ENCODE measurements at regions not wholly inside any gene's neighbourhood (a gene's known extent, or its start where the extent isn't known, plus 50 kb on each side); places are given as distances from the start of the nearest gene placed in this dataset.

DNA sequence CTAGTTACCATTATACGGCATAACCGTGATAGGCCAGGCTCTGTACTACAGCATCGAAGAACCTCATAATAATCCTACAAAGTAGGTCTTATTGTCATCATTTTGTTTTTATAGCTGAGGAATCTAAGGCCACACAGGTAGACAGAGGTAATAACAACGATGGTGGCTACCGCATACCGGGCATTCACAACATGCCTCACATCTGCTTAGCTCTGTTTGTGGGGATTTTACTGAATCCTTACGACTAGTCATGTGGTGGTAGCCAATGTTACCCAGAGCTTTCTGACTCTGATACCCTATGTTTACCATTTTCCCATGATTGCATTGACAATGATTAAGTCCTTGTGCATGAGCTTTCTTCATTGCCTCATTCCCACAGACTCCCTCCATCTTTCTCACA, 269.4 kb downstream of the TCF7L2 start:
- Mint-ChIP-seq H3K27ac (no peak overlapping the region), H3K9me3 (no peaks in the 10 kb centered on the region), H3K4me3 (no peak overlapping the region), H3K27me3 (peaks cover 14 to 15% of the 10 kb centered on the region in 2 donors), H3K4me1 (no peaks in the 10 kb centered on the region), H3K36me3 (peaks cover 0 to 14% (median 0%) of the 10 kb centered on the region in 3 donors)
- no peak for DNase-seq
- Histone ChIP-seq H3K9me3 (ENCODE audit: low read length) (no peaks in the 10 kb centered on the region), H3K27ac (ENCODE audit: low read depth, low read length) (no peak overlapping the region), H3K27me3 (ENCODE audit: insufficient read depth, low read length, poor library complexity, severe bottlenecking) (peaks cover 3% of the 10 kb centered on the region), H3K4me3 (ENCODE audit: low read length) (no peak overlapping the region), H3K4me1 (ENCODE audit: insufficient read depth, low read length) (no peaks in the 10 kb centered on the region), H3K36me3 (ENCODE audit: insufficient read depth, low read length) (no peaks in the 10 kb centered on the region)
- ChIA-PET POLR2A (no interaction called here), CTCF (no interaction called here)

DNA sequence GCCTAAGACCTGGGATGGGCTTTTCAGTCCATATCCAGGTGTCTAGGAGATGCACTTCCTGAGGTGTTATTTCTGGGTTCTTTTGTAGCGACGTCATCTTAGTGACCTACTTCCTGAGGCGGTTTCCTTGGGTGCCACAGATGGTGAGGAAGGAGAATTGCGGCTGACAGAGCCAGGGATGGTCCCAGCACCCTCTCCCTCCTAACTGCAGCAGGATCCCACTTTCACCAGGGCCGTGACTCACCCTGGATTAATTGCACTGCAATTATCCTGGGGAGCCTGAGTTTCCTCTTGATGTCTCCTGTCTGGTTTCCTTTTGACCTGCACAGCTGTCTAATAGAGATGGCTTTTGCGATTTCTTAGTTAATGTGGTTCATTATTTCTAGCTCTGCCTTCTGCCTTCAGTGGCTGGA, 271.7 kb downstream of the TCF7L2 start:
- ChIA-PET CTCF (no interaction called here), POLR2A (no interaction called here)
- Histone ChIP-seq H3K9me3 (ENCODE audit: low read length) (no peaks in the 10 kb centered on the region), H3K27me3 (ENCODE audit: insufficient read depth, low read length, poor library complexity, severe bottlenecking) (peaks cover 3% of the 10 kb centered on the region), H3K4me3 (ENCODE audit: low read length) (no peak overlapping the region), H3K27ac (ENCODE audit: low read depth, low read length) (no peak overlapping the region), H3K36me3 (ENCODE audit: insufficient read depth, low read length) (no peaks in the 10 kb centered on the region), H3K4me1 (ENCODE audit: insufficient read depth, low read length) (no peaks in the 10 kb centered on the region)
- H3K4me3 Mint-ChIP-seq = peak overlapping the region in 1 of 7 donors; percentile 1
- H3K4me1 Mint-ChIP-seq = peaks cover 8 to 17% (median 14%) of the 10 kb centered on the region in 3 donors
- peaks cover 0 to 14% (median 0%) of the 10 kb centered on the region in 3 donors for H3K36me3 Mint-ChIP-seq
- peaks cover 14 to 23% of the 10 kb centered on the region in 2 donors for H3K27me3 Mint-ChIP-seq
- no peak for DNase-seq
- H3K27ac Mint-ChIP-seq = peak overlapping the region in 1 of 8 donors; percentile 23
- no peaks in the 10 kb centered on the region for H3K9me3 Mint-ChIP-seq

GRCh38 chr10:113222207-113222606, 272.2 kb downstream of the TCF7L2 start:
- Histone ChIP-seq H3K9me3 (ENCODE audit: low read length) (no peaks in the 10 kb centered on the region), H3K27me3 (ENCODE audit: insufficient read depth, low read length, poor library complexity, severe bottlenecking) (peaks cover 3% of the 10 kb centered on the region), H3K27ac (ENCODE audit: low read depth, low read length) (no peak overlapping the region), H3K4me1 (ENCODE audit: insufficient read depth, low read length) (no peaks in the 10 kb centered on the region), H3K4me3 (ENCODE audit: low read length) (no peak overlapping the region), H3K36me3 (ENCODE audit: insufficient read depth, low read length) (no peaks in the 10 kb centered on the region)
- Mint-ChIP-seq H3K36me3 (peaks cover 0 to 14% (median 0%) of the 10 kb centered on the region in 3 donors), H3K9me3 (no peaks in the 10 kb centered on the region), H3K27me3 (peaks cover 14 to 23% of the 10 kb centered on the region in 2 donors), H3K4me3 (peak overlapping the region in 1 of 7 donors; percentile 1), H3K4me1 (peaks cover 11 to 20% (median 17%) of the 10 kb centered on the region in 3 donors), H3K27ac (peak overlapping the region in 1 of 8 donors; percentile 23)
- ChIA-PET CTCF (no interaction called here), POLR2A (no interaction called here)
- DNase-seq = no peak

DNA sequence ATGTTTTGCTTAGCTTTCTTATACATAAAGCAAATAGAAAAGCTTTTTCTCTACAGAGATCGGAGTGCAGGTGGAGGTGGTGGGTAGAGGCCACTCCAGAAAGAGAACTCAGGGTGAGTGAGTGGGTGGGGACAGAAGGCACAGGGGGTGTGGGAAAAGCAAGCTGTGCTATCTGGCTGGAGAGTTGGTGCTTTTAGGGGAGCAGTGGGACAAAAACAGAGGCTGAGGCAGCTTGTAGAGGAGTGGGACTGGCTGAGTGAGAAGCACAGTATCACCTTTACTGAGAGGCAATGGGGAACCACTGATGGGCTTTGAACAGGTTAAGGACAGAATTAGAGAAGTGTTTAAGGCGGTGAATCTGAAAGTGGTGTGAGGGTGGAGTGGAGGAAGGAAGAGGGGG, 275.3 kb downstream of the TCF7L2 start:
- ChIA-PET POLR2A (no interaction called here), CTCF (no interaction called here)
- Mint-ChIP-seq H3K9me3 (no peaks in the 10 kb centered on the region), H3K27me3 (peaks cover 23 to 24% of the 10 kb centered on the region in 2 donors), H3K4me1 (peaks cover 11 to 21% (median 20%) of the 10 kb centered on the region in 3 donors), H3K27ac (peak overlapping the region in 1 of 8 donors; percentile 4), H3K36me3 (peaks cover 0 to 7% (median 0%) of the 10 kb centered on the region in 3 donors), H3K4me3 (no peak overlapping the region)
- Histone ChIP-seq H3K4me1 (ENCODE audit: insufficient read depth, low read length) (no peaks in the 10 kb centered on the region), H3K4me3 (ENCODE audit: low read length) (no peak overlapping the region), H3K27ac (ENCODE audit: low read depth, low read length) (no peak overlapping the region), H3K27me3 (ENCODE audit: insufficient read depth, low read length, poor library complexity, severe bottlenecking) (peaks cover 3% of the 10 kb centered on the region), H3K36me3 (ENCODE audit: insufficient read depth, low read length) (no peaks in the 10 kb centered on the region), H3K9me3 (ENCODE audit: low read length) (no peaks in the 10 kb centered on the region)
- no peak for DNase-seq

DNA sequence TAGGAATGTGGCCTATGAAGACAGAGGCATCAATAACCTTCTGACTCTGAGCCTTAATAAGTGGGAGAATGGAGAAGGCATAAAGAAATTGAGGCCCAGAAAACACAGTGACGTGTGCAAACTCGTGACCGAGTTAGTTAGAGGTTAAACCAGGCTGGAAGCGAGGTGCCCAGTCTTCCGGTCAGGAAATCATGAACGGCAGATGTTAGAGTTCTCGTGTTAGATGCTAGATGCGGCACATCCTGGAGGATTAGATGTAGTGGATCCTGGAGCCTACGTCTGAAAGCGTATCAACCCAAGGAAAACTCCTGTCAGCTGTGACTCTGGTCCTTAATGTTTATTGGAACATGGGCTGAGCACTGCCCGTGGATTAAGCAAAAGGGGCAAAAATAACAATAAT, 275.9 kb downstream of the TCF7L2 start:
- no peak for DNase-seq
- Histone ChIP-seq H3K27me3 (ENCODE audit: insufficient read depth, low read length, poor library complexity, severe bottlenecking) (peaks cover 3% of the 10 kb centered on the region), H3K36me3 (ENCODE audit: insufficient read depth, low read length) (no peaks in the 10 kb centered on the region), H3K27ac (ENCODE audit: low read depth, low read length) (no peak overlapping the region), H3K9me3 (ENCODE audit: low read length) (no peaks in the 10 kb centered on the region), H3K4me3 (ENCODE audit: low read length) (no peak overlapping the region), H3K4me1 (ENCODE audit: insufficient read depth, low read length) (no peaks in the 10 kb centered on the region)
- H3K27me3 Mint-ChIP-seq = peaks cover 23 to 24% of the 10 kb centered on the region in 2 donors
- no peak overlapping the region for H3K27ac Mint-ChIP-seq
- ChIA-PET POLR2A (no interaction called here), CTCF (no interaction called here)
- H3K36me3 Mint-ChIP-seq = peaks cover 0 to 7% (median 0%) of the 10 kb centered on the region in 3 donors
- H3K9me3 Mint-ChIP-seq = no peaks in the 10 kb centered on the region
- no peak overlapping the region for H3K4me3 Mint-ChIP-seq
- H3K4me1 Mint-ChIP-seq = peaks cover 11 to 21% (median 20%) of the 10 kb centered on the region in 3 donors

DNA sequence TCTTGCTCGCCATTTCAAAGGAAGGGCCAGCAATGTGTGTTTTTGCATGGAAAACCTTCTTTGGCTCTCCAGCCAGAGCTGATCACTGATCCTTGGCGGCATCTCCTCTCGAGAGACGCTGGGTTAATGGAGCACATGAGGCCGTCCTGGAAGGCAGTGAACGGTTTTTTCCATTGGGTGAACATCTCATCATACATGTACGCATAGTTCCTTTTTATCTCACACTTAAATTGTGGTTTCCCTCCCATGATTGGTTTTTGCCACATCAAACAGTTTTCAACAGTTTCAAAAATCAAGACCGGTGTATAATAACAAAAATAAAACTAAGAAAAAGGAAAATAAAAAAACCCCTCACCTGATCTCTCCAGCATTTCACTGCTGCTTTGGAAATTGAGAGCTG, 276.4 kb downstream of the TCF7L2 start:
- Mint-ChIP-seq H3K27ac (peak overlapping the region in 2 of 8 donors; percentile 5 to 22), H3K4me1 (peaks cover 11 to 21% (median 20%) of the 10 kb centered on the region in 3 donors), H3K27me3 (peaks cover 22 to 24% of the 10 kb centered on the region in 2 donors), H3K4me3 (peak overlapping the region in 2 of 7 donors; percentile 12 to 25), H3K9me3 (no peaks in the 10 kb centered on the region), H3K36me3 (peaks cover 0 to 7% (median 0%) of the 10 kb centered on the region in 3 donors)
- Histone ChIP-seq H3K4me1 (ENCODE audit: insufficient read depth, low read length) (no peaks in the 10 kb centered on the region), H3K27ac (ENCODE audit: low read depth, low read length) (no peak overlapping the region), H3K36me3 (ENCODE audit: insufficient read depth, low read length) (no peaks in the 10 kb centered on the region), H3K4me3 (ENCODE audit: low read length) (no peak overlapping the region), H3K9me3 (ENCODE audit: low read length) (no peaks in the 10 kb centered on the region), H3K27me3 (ENCODE audit: insufficient read depth, low read length, poor library complexity, severe bottlenecking) (peaks cover 3% of the 10 kb centered on the region)
- peak in 1 of 5 donors; percentile 26 for DNase-seq
- ChIA-PET CTCF (no interaction called here), POLR2A (no interaction called here)

- Mint-ChIP-seq H3K4me1 (peaks cover 11 to 21% (median 20%) of the 10 kb centered on the region in 3 donors), H3K4me3 (no peak overlapping the region), H3K36me3 (peaks cover 0 to 7% (median 0%) of the 10 kb centered on the region in 3 donors), H3K9me3 (no peaks in the 10 kb centered on the region), H3K27me3 (peaks cover 19 to 24% of the 10 kb centered on the region in 2 donors), H3K27ac (peak overlapping the region in 1 of 8 donors; percentile 22)
- ChIA-PET POLR2A (no interaction called here), CTCF (no interaction called here)
- Histone ChIP-seq H3K4me3 (ENCODE audit: low read length) (no peak overlapping the region), H3K9me3 (ENCODE audit: low read length) (no peaks in the 10 kb centered on the region), H3K36me3 (ENCODE audit: insufficient read depth, low read length) (no peaks in the 10 kb centered on the region), H3K27me3 (ENCODE audit: insufficient read depth, low read length, poor library complexity, severe bottlenecking) (peaks cover 3% of the 10 kb centered on the region), H3K4me1 (ENCODE audit: insufficient read depth, low read length) (no peaks in the 10 kb centered on the region), H3K27ac (ENCODE audit: low read depth, low read length) (no peak overlapping the region)
- no peak for DNase-seq
These were observed 276.9 kb downstream of the TCF7L2 start for GRCh38 chr10:113226831-113227445.

- Histone ChIP-seq H3K4me3 (ENCODE audit: low read length) (no peak overlapping the region), H3K36me3 (ENCODE audit: insufficient read depth, low read length) (no peaks in the 10 kb centered on the region), H3K4me1 (ENCODE audit: insufficient read depth, low read length) (no peaks in the 10 kb centered on the region), H3K27me3 (ENCODE audit: insufficient read depth, low read length, poor library complexity, severe bottlenecking) (no peaks in the 10 kb centered on the region), H3K27ac (ENCODE audit: low read depth, low read length) (no peak overlapping the region), H3K9me3 (ENCODE audit: low read length) (no peaks in the 10 kb centered on the region)
- Mint-ChIP-seq H3K27ac (no peak overlapping the region), H3K4me1 (peaks cover 13 to 28% (median 26%) of the 10 kb centered on the region in 3 donors), H3K9me3 (no peaks in the 10 kb centered on the region), H3K27me3 (peaks cover 13 to 15% of the 10 kb centered on the region in 2 donors), H3K4me3 (no peak overlapping the region), H3K36me3 (peaks cover 0 to 3% (median 0%) of the 10 kb centered on the region in 3 donors)
- CTCF ChIA-PET = no interaction called here
- POLR2A ChIA-PET = no interaction called here
- DNase-seq = no peak
These were observed 278.5 kb downstream of the TCF7L2 start for GRCh38 chr10:113228530-113228929.
